IMR-90 (cell line): ENCODE measurements at regions not wholly inside any gene's neighbourhood (a gene's known extent, or its start where the extent isn't known, plus 50 kb on each side); places are given as distances from the start of the nearest gene placed in this dataset.

Source experiments
- ATAC-seq: fragments of 200-7000 bp; cut with Tn5 transposase; 2 replicates; pipeline ENCODE4 v1.9.1; 2020; ENCODE audit warnings: low read depth, mild to moderate bottlenecking, moderate library complexity
- BruUV-seq: library from RNA; stranded (reverse); fragments of 400-500 nt; replicated peaks from 2 replicates; lab custom pipeline; 2021; lab: Mats Ljungman, UMichigan
- CTCF ChIA-PET: fragments of 300-600 bp; formaldehyde crosslinking; extraction: SDS; loops from one replicate; lab custom pipeline; 2021; ENCODE audit warnings: antibody characterized with exemption; lab: Yijun Ruan, JAX
- POLR2A ChIA-PET: fragments of 300-600 bp; sonication (Branson Sonifier 250); formaldehyde crosslinking; loops from one replicate; lab custom pipeline; 2022; ENCODE audit warnings: antibody characterized with exemption; ENCODE audit not compliant: unreplicated experiment; lab: Charles Lee
- DNase-seq: peaks from one replicate; pipeline ENCODE4 v3.0.0; 2013
- H2AFZ ChIP-seq: replicated peaks from 2 replicates; pipeline ENCODE3; 2013; ENCODE audit warnings: low read length, mild to moderate bottlenecking; ENCODE audit not compliant: poor library complexity
- H2AK5ac ChIP-seq: 2 replicates; pipeline ENCODE4 v1.6.1; 2013; ENCODE audit warnings: low read depth, low read length, inconsistent platforms
- H2AK9ac ChIP-seq: replicated peaks from 2 replicates; pipeline ENCODE3; 2013; ENCODE audit warnings: mild to moderate bottlenecking, low read depth, low read length, moderate library complexity; ENCODE audit not compliant: poor library complexity
- H2BK120ac ChIP-seq: 2 replicates; pipeline ENCODE4 v1.6.1; 2013; ENCODE audit warnings: low read depth, low read length, inconsistent platforms
- H2BK15ac ChIP-seq: 3 replicates; pipeline ENCODE4 v1.6.1; 2013; ENCODE audit warnings: low read depth, low read length, inconsistent platforms
- H2BK20ac ChIP-seq: 2 replicates; pipeline ENCODE4 v1.6.1; 2013; ENCODE audit warnings: low read depth, mild to moderate bottlenecking, inconsistent platforms, low read length, moderate library complexity
- H2BK5ac ChIP-seq: 2 replicates; pipeline ENCODE4 v1.6.1; 2013; ENCODE audit warnings: mild to moderate bottlenecking, low read depth, low read length, inconsistent platforms; ENCODE audit not compliant: poor library complexity, severe bottlenecking
- H3K14ac ChIP-seq: replicated peaks from 2 replicates; pipeline ENCODE4 v1.6.1; 2013; ENCODE audit warnings: low read depth, low read length, inconsistent platforms
- H3K18ac ChIP-seq: 2 replicates; pipeline ENCODE4 v1.6.1; 2013; ENCODE audit warnings: low read depth, low read length, control low read depth
- H3K23ac ChIP-seq: 2 replicates; pipeline ENCODE4 v1.6.1; 2013; ENCODE audit warnings: low read depth, low read length, inconsistent platforms
- H3K27ac ChIP-seq: 2 replicates; pipeline ENCODE4 v1.5.1; 2013; ENCODE audit warnings: mild to moderate bottlenecking, control low read depth, low read length; ENCODE audit not compliant: insufficient read depth
- H3K27me3 ChIP-seq: 2 replicates; pipeline ENCODE4 v1.6.1; 2013; ENCODE audit warnings: low read length; ENCODE audit not compliant: control insufficient read depth, insufficient read depth
- H3K36me3 ChIP-seq: 2 replicates; pipeline ENCODE4 v1.6.1; 2013; ENCODE audit warnings: low read length, mixed read lengths; ENCODE audit not compliant: control insufficient read depth, insufficient read depth
- H3K4ac ChIP-seq: 2 replicates; pipeline ENCODE4 v1.6.1; 2013; ENCODE audit warnings: low read depth, low read length, inconsistent platforms
- H3K4me1 ChIP-seq: 2 replicates; pipeline ENCODE4 v1.6.1; 2013; ENCODE audit warnings: low read length, mixed read lengths; ENCODE audit not compliant: control insufficient read depth, insufficient read depth
- H3K4me2 ChIP-seq: 2 replicates; pipeline ENCODE4 v1.6.1; 2013; ENCODE audit warnings: low read depth, mild to moderate bottlenecking, control low read depth, low read length, moderate library complexity
- H3K4me3 ChIP-seq: 2 replicates; pipeline ENCODE4 v1.5.1; 2013; ENCODE audit warnings: low read depth, mild to moderate bottlenecking, control low read depth, low read length, moderate library complexity; ENCODE audit not compliant: insufficient read depth
- H3K56ac ChIP-seq: 2 replicates; pipeline ENCODE4 v1.6.1; 2013; ENCODE audit warnings: low read length, inconsistent platforms; ENCODE audit not compliant: insufficient read depth; ENCODE audit errors: extremely low read depth
- H3K79me1 ChIP-seq, 2 experiments: 2 replicates each; pipeline ENCODE4 v1.6.1; 2013; ENCODE audit warnings: low read length in 2 of 2, inconsistent platforms in 1 of 2, low read depth in 1 of 2
- H3K9ac ChIP-seq: 2 replicates; pipeline ENCODE4 v1.6.1; 2013; ENCODE audit warnings: low read depth, low read length, control low read depth
- H3K9me1 ChIP-seq: 2 replicates; pipeline ENCODE4 v1.6.1; 2013; ENCODE audit warnings: low read length, inconsistent platforms; ENCODE audit not compliant: insufficient read depth
- H3K9me3 ChIP-seq: 2 replicates; pipeline ENCODE4 v1.6.1; 2013; ENCODE audit warnings: low read length; ENCODE audit not compliant: control insufficient read depth, insufficient read depth
- H4K20me1 ChIP-seq: 2 replicates; pipeline ENCODE4 v1.6.1; 2013; ENCODE audit warnings: low read length, inconsistent platforms; ENCODE audit not compliant: insufficient read depth
- H4K5ac ChIP-seq: 2 replicates; pipeline ENCODE4 v1.6.1; 2013; ENCODE audit warnings: mild to moderate bottlenecking, low read depth, low read length, control low read depth
- H4K8ac ChIP-seq, 2 experiments: 2 replicates each; pipeline ENCODE4 v1.6.1; 2013; ENCODE audit warnings: low read depth in 2 of 2, low read length in 2 of 2, control low read depth in 1 of 2, inconsistent platforms in 1 of 2
- H4K91ac ChIP-seq: 2 replicates; pipeline ENCODE4 v1.6.1; 2013; ENCODE audit warnings: low read depth, low read length, inconsistent platforms; ENCODE audit not compliant: insufficient read depth
- CEBPB ChIP-seq: IDR thresholded peaks from 2 replicates; pipeline ENCODE4 v1.6.1; 2012; ENCODE audit warnings: low read depth, low read length, improper control_type of control experiment
- CHD1 ChIP-seq: IDR thresholded peaks from 2 replicates; pipeline ENCODE4 v1.6.1; 2012; ENCODE audit warnings: low read depth, low read length, improper control_type of control experiment
- FOS ChIP-seq: fragments of 150-350 bp; IDR thresholded peaks from 2 replicates; pipeline ENCODE4 v1.6.1; 2016; ENCODE audit warnings: low read depth, low read length
- MAFK ChIP-seq: IDR thresholded peaks from 2 replicates; pipeline ENCODE4 v1.6.1; 2012; ENCODE audit warnings: low read depth, low read length, improper control_type of control experiment
- MAZ ChIP-seq: IDR thresholded peaks from 2 replicates; pipeline ENCODE4 v1.6.1; 2012; ENCODE audit warnings: low read depth, mild to moderate bottlenecking, low read length, improper control_type of control experiment, moderate library complexity, borderline replicate concordance
- MXI1 ChIP-seq: IDR thresholded peaks from 2 replicates; pipeline ENCODE4 v1.6.1; 2012; ENCODE audit warnings: low read depth, mild to moderate bottlenecking, low read length, moderate library complexity, borderline replicate concordance
- NFE2L2 ChIP-seq: fragments of 150-350 bp; IDR thresholded peaks from 2 replicates; pipeline ENCODE4 v1.6.1; 2016; ENCODE audit warnings: low read depth, mild to moderate bottlenecking, low read length
- POLR2A ChIP-seq: IDR thresholded peaks from 2 replicates; pipeline ENCODE4 v1.6.1; 2012; ENCODE audit warnings: mild to moderate bottlenecking, low read depth, low read length
- RAD21 ChIP-seq: IDR thresholded peaks from 2 replicates; pipeline ENCODE4 v1.6.1; 2012; ENCODE audit warnings: low read length, improper control_type of control experiment
- RCOR1 ChIP-seq: IDR thresholded peaks from 2 replicates; pipeline ENCODE4 v1.6.1; 2012; ENCODE audit warnings: mild to moderate bottlenecking, low read length, improper control_type of control experiment; ENCODE audit not compliant: insufficient replicate concordance
- WGBS, 2 experiments: methylation state at CpG; one replicate each; pipeline versions ENCODE4 v1.1.5 to v1.1.7; 2013; ENCODE audit warnings: missing lambda C conversion rate in 2 of 2; ENCODE audit not compliant: insufficient read length in 1 of 2; ENCODE audit errors: extremely low coverage in 2 of 2; 5-methylcytosine and 5-hydroxymethylcytosine counted together
- dilution Hi-C: fragments of 300-500 bp; cut with HindIII; formaldehyde crosslinking; loops from one replicate; pipeline ENCODE4 v1.14.3; 2018; ENCODE audit warnings: low sequenced_read_pairs; ENCODE audit not compliant: unreplicated experiment
- in situ Hi-C: fragments of 300-500 bp; cut with MboI; formaldehyde crosslinking; loops from 3 replicates; pipeline ENCODE4 v1.14.3; 2019; ENCODE audit warnings: low sequenced_read_pairs, inconsistent platforms, mixed read lengths
- intact Hi-C: fragments of 100-400 bp; cut with micrococcal nuclease; formaldehyde crosslinking; loops from 2 replicates; pipeline ENCODE4 v1.10.0; 2022
- TF ChIP-seq, protein P1 (sequence below): fragments of 150-350 bp; IDR thresholded peaks from 2 replicates; pipeline ENCODE4 v1.6.1; 2016; ENCODE audit warnings: low read depth, mild to moderate bottlenecking, low read length, moderate library complexity, borderline replicate concordance
- TF ChIP-seq, protein P2 (sequence below): fragments of 150-350 bp; IDR thresholded peaks from 2 replicates; pipeline ENCODE4 v1.6.1; 2017; ENCODE audit warnings: mild to moderate bottlenecking, antibody characterized with exemption, low read length, low read depth

DNA sequence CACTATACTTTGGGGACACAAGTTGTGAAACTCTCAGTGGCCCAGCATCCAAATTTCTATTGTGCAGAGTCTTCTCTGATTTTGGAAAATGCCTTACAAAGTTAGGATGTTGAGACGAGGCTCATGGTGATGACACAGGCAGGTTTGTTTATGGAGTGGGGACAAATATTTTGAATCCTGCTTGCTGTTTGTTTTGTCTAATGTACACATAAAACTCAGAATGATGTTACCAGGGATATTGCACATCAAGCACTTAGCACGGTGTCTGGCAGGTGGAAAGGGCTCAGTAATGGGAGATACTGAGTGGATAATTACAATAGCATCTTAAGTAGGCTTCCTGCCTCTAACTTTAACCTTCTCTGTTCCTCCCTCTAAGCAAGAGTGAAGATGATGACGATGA is 628.9 kb upstream of the TBX3 start:
- peak overlapping the region; percentile 12; the same call in 1 of the 3 replicates for H2BK15ac ChIP-seq
- H3K23ac ChIP-seq = no peak overlapping the region
- no peaks in the 10 kb centered on the region for H3K9me3 ChIP-seq
- H3K18ac ChIP-seq = peak overlapping the region; percentile 29; the same call in 1 of the 2 replicates
- no peak overlapping the region for H3K4me2 ChIP-seq
- DNase-seq (no peak), ATAC-seq (no peak)
- peaks cover 3% of the 10 kb centered on the region for H3K4me1 ChIP-seq
- H3K79me1 ChIP-seq = no peaks in the 10 kb centered on the region
- no peak overlapping the region for H3K4me3 ChIP-seq
- H3K27ac ChIP-seq = no peak overlapping the region
- ChIA-PET POLR2A (no interaction called here), CTCF (no interaction called here)
- H2AFZ ChIP-seq = no peak overlapping the region
- no peak overlapping the region for H2AK9ac ChIP-seq
- H4K5ac ChIP-seq = no peak overlapping the region
- H3K56ac ChIP-seq = no peak overlapping the region
- 0 out of 2 replicates have a peak overlapping the region, but pooled peaks have one; percentile 43 for H3K14ac ChIP-seq
- peak overlapping the region; percentile 29; the same call in 1 of the 2 replicates for H2AK5ac ChIP-seq
- no TSS peak for BruUV-seq
- WGBS, 2 experiments = no CpG with 5 or more reads among the region's 3 CpGs
- H2BK20ac ChIP-seq = no peak overlapping the region
- TF ChIP-seq RAD21 = no peak
- TF ChIP-seq MXI1 = no peak
- TF ChIP-seq, protein P1, sequence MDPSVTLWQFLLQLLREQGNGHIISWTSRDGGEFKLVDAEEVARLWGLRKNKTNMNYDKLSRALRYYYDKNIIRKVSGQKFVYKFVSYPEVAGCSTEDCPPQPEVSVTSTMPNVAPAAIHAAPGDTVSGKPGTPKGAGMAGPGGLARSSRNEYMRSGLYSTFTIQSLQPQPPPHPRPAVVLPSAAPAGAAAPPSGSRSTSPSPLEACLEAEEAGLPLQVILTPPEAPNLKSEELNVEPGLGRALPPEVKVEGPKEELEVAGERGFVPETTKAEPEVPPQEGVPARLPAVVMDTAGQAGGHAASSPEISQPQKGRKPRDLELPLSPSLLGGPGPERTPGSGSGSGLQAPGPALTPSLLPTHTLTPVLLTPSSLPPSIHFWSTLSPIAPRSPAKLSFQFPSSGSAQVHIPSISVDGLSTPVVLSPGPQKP = no peak
- TF ChIP-seq POLR2A = no peak
- TF ChIP-seq NFE2L2 = no peak
- TF ChIP-seq RCOR1 = no peak
- no peak for TF ChIP-seq FOS
- TF ChIP-seq MAZ = no peak
- TF ChIP-seq, protein P2, sequence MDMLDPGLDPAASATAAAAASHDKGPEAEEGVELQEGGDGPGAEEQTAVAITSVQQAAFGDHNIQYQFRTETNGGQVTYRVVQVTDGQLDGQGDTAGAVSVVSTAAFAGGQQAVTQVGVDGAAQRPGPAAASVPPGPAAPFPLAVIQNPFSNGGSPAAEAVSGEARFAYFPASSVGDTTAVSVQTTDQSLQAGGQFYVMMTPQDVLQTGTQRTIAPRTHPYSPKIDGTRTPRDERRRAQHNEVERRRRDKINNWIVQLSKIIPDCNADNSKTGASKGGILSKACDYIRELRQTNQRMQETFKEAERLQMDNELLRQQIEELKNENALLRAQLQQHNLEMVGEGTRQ = no peak
- no peak for TF ChIP-seq CHD1
- no peak for TF ChIP-seq MAFK
- TF ChIP-seq CEBPB = no peak
- H3K27me3 ChIP-seq = no peaks in the 10 kb centered on the region
- peak overlapping the region; percentile 19; the same call in 1 of the 2 replicates for H3K4ac ChIP-seq
- peaks cover 5% of the 10 kb centered on the region; the same call in 1 of the 2 replicates for H3K9me1 ChIP-seq
- no peaks in the 10 kb centered on the region for H3K36me3 ChIP-seq
- H2BK5ac ChIP-seq = no peak overlapping the region
- dilution Hi-C loops (no loop called here), intact Hi-C loops (no loop called here), in situ Hi-C loops (no loop called here)
- H3K9ac ChIP-seq = no peak overlapping the region
- peak overlapping the region; percentile 42; the same call in 1 of the 2 replicates for H2BK120ac ChIP-seq
- no peak overlapping the region for H4K91ac ChIP-seq
- H4K8ac ChIP-seq = no peak overlapping the region
- no peaks in the 10 kb centered on the region for H4K20me1 ChIP-seq
